ENCODE measurements at regions not wholly inside any gene's neighbourhood (a gene's known extent, or its start where the extent isn't known, plus 50 kb on each side); places are given as distances from the start of the nearest gene placed in this dataset.

DNA sequence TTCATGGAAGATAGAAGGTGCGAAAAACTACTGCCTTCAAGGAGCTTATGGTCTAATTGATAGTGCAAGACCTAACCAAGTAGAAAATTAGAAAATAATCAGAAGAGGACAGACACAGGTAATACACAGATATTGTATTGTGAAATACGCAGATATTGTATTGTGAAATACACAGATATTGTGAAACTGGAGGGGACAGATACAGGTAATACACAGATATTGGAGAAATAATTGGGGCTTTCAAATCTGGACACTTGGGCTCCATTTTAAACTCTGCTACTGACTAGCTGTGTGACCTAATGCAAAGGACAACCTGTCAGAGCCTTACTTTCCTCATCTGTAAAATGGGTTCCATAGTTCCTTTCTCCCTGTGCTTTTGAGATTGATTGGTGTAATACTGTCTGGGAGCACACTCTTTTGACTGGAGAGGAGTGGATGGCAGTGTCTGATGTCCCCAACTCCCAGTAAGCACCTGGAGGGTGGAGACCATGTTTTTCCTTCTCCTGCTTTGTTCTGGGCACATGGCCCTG, 272.8 kb downstream of the TLE3 start:
- TF ChIP-seq, protein P1, sequence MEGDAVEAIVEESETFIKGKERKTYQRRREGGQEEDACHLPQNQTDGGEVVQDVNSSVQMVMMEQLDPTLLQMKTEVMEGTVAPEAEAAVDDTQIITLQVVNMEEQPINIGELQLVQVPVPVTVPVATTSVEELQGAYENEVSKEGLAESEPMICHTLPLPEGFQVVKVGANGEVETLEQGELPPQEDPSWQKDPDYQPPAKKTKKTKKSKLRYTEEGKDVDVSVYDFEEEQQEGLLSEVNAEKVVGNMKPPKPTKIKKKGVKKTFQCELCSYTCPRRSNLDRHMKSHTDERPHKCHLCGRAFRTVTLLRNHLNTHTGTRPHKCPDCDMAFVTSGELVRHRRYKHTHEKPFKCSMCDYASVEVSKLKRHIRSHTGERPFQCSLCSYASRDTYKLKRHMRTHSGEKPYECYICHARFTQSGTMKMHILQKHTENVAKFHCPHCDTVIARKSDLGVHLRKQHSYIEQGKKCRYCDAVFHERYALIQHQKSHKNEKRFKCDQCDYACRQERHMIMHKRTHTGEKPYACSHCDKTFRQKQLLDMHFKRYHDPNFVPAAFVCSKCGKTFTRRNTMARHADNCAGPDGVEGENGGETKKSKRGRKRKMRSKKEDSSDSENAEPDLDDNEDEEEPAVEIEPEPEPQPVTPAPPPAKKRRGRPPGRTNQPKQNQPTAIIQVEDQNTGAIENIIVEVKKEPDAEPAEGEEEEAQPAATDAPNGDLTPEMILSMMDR (IDR thresholded peaks at IDR 0.05): no peak
- TF ChIP-seq POLR2A (IDR thresholded peaks at IDR 0.05): no peak

Measured in prostate gland (tissue), 2 donors.